ENCODE measurements at regions not wholly inside any gene's neighbourhood (a gene's known extent, or its start where the extent isn't known, plus 50 kb on each side); places are given as distances from the start of the nearest gene placed in this dataset.

- no peak for DNase-seq
Measured at GRCh38 chr11:101199416-101199815, 69.8 kb upstream of the PGR start.

GRCh38 chr11:101195294-101195693 is 65.7 kb upstream of the PGR start:
- DNase-seq, result no peak

GRCh38 chr11:101188801-101189200 is 59.2 kb upstream of the PGR start:
- no peak for DNase-seq

- DNase-seq, result no peak
Measured at GRCh38 chr11:101188173-101188572, 58.6 kb upstream of the PGR start.

- DNase-seq, result no peak
Measured at GRCh38 chr11:101187748-101188147, 58.1 kb upstream of the PGR start.

- DNase-seq, result no peak
Measured at GRCh38 chr11:101185985-101186384, 56.4 kb upstream of the PGR start.

DNA sequence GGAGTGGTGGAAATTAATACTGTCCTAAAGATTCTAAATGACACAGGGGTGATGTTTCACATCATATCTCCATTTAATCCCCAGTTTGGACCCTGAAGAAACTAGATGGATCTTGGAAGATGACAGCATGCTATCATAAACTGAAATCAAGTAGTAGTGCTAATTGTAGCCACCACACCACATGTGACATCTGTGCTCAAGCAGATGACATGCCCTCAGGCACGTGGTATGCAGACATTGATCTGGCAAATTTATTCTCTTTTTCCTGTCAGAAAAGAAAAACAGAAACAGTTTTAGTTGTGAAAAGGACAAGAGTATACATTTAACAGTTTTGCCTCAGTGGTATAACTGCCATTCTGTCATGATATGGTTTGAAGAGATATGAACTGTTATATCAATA is 52.9 kb upstream of the PGR start:
- no peak for DNase-seq

GRCh38 chr11:101180481-101180880 is 50.9 kb upstream of the PGR start:
- no peak for DNase-seq
